ENCODE measurements at regions not wholly inside any gene's neighbourhood (a gene's known extent, or its start where the extent isn't known, plus 50 kb on each side); places are given as distances from the start of the nearest gene placed in this dataset.

DNA sequence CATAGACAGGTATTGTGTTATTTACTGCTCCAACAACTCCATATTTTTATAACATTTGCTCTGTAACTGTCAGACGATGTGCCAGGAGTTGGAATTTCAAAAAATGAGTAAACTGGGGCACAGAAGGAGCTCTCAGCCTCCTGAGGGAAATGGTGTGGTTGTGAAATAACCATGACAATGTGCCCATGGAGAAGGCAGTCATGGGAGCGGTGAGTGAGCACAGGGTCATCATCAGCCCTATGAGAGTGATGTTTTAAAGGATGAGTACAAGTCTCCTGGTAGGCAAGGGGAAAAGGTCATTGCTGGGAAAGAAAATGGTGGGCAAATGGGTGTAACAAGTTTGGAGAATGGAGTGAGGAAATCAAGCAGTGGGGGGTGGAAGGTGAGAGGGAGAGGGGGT is 115.0 kb upstream of the SEC14L1 start:
- WGBS, 2 experiments (ENCODE audit: extremely low coverage in 2 of 2, insufficient read length in 1 of 2): 33% methylated on average over 1 of the region's 2 CpGs; no CpG with 5 or more reads in 1 of the 2 experiments
- in situ Hi-C loops (cut with MboI; ENCODE audit: low sequenced_read_pairs): no loop called here

More for the DNA sequence above, 115.0 kb upstream of the SEC14L1 start:
- H3K4me1 ChIP-seq (ENCODE audit: control insufficient read depth, insufficient read depth, low read length): no peaks in the 10 kb centered on the region
- no TSS peak for BruUV-seq (replicated peaks)
- no peak overlapping the region for H2BK15ac ChIP-seq (ENCODE audit: low read depth, low read length)
- H4K8ac ChIP-seq (ENCODE audit: low read depth in 2 of 2, low read length in 2 of 2): no peak overlapping the region
- no peak overlapping the region for H3K14ac ChIP-seq (replicated peaks; ENCODE audit: low read depth, low read length)
- H3K9me3 ChIP-seq (ENCODE audit: control insufficient read depth, insufficient read depth, low read length): 0 out of 2 replicates have a peak, but pooled peaks cover 3% of the 10 kb centered on the region
- H3K4me2 ChIP-seq (ENCODE audit: low read depth, low read length): no peak overlapping the region
- no peak overlapping the region for H2AK9ac ChIP-seq (replicated peaks; ENCODE audit: low read depth, low read length, poor library complexity)
- DNase-seq (no peak), ATAC-seq (ENCODE audit: low read depth) (no peak)
- H3K27ac ChIP-seq (ENCODE audit: insufficient read depth, low read length): no peak overlapping the region
- ChIA-PET POLR2A (ENCODE audit: unreplicated experiment) (no interaction called here), CTCF (no interaction called here)
- no peak overlapping the region for H3K56ac ChIP-seq (ENCODE audit: extremely low read depth, insufficient read depth, low read length)
- no peak overlapping the region for H4K91ac ChIP-seq (ENCODE audit: insufficient read depth, low read depth, low read length)
- H3K9ac ChIP-seq (ENCODE audit: low read depth, low read length): no peak overlapping the region
- TF ChIP-seq NFE2L2 (IDR thresholded peaks at IDR 0.05; ENCODE audit: low read depth, low read length) (no peak), RFX5 (IDR thresholded peaks at IDR 0.05; ENCODE audit: low read depth, low read length) (no peak), CEBPB (IDR thresholded peaks at IDR 0.05; ENCODE audit: low read depth, low read length) (0 out of 2 replicates have a peak, but pooled peaks have one; percentile 21), MAZ (IDR thresholded peaks at IDR 0.05; ENCODE audit: borderline replicate concordance, low read depth, low read length) (no peak), BHLHE40 (IDR thresholded peaks at IDR 0.05; ENCODE audit: low read depth, low read length) (no peak), MAFK (IDR thresholded peaks at IDR 0.05; ENCODE audit: low read depth, low read length) (no peak), FOS (IDR thresholded peaks at IDR 0.05; ENCODE audit: low read depth, low read length) (no peak)
- TF ChIP-seq, protein P1, sequence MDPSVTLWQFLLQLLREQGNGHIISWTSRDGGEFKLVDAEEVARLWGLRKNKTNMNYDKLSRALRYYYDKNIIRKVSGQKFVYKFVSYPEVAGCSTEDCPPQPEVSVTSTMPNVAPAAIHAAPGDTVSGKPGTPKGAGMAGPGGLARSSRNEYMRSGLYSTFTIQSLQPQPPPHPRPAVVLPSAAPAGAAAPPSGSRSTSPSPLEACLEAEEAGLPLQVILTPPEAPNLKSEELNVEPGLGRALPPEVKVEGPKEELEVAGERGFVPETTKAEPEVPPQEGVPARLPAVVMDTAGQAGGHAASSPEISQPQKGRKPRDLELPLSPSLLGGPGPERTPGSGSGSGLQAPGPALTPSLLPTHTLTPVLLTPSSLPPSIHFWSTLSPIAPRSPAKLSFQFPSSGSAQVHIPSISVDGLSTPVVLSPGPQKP (IDR thresholded peaks at IDR 0.05; ENCODE audit: borderline replicate concordance, low read depth, low read length): no peak
- TF ChIP-seq, protein P2, sequence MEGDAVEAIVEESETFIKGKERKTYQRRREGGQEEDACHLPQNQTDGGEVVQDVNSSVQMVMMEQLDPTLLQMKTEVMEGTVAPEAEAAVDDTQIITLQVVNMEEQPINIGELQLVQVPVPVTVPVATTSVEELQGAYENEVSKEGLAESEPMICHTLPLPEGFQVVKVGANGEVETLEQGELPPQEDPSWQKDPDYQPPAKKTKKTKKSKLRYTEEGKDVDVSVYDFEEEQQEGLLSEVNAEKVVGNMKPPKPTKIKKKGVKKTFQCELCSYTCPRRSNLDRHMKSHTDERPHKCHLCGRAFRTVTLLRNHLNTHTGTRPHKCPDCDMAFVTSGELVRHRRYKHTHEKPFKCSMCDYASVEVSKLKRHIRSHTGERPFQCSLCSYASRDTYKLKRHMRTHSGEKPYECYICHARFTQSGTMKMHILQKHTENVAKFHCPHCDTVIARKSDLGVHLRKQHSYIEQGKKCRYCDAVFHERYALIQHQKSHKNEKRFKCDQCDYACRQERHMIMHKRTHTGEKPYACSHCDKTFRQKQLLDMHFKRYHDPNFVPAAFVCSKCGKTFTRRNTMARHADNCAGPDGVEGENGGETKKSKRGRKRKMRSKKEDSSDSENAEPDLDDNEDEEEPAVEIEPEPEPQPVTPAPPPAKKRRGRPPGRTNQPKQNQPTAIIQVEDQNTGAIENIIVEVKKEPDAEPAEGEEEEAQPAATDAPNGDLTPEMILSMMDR (conservative IDR thresholded peaks at IDR 0.05; ENCODE audit: low read depth, low read length): no peak
- no peaks in the 10 kb centered on the region for H3K79me1 ChIP-seq (ENCODE audit: low read depth in 1 of 2, low read length in 2 of 2)
- H2AK5ac ChIP-seq (ENCODE audit: low read depth, low read length): no peak overlapping the region
- dilution Hi-C loops (cut with HindIII; ENCODE audit: low sequenced_read_pairs, unreplicated experiment): no loop called here
- intact Hi-C loops (cut with micrococcal nuclease): no loop called here
- H3K4me3 ChIP-seq (ENCODE audit: insufficient read depth, low read depth, low read length): no peak overlapping the region
- no peaks in the 10 kb centered on the region for H3K36me3 ChIP-seq (ENCODE audit: control insufficient read depth, insufficient read depth, low read length)
- H4K20me1 ChIP-seq (ENCODE audit: insufficient read depth, low read length): no peaks in the 10 kb centered on the region
- H3K18ac ChIP-seq (ENCODE audit: low read depth, low read length): no peak overlapping the region
- peaks cover 35% of the 10 kb centered on the region for H3K27me3 ChIP-seq (ENCODE audit: control insufficient read depth, insufficient read depth, low read length)
- H4K5ac ChIP-seq (ENCODE audit: low read depth, low read length): no peak overlapping the region
- H2BK5ac ChIP-seq (ENCODE audit: low read depth, low read length, poor library complexity, severe bottlenecking): no peak overlapping the region
- H3K4ac ChIP-seq (ENCODE audit: low read depth, low read length): no peak overlapping the region
- no peak overlapping the region for H2BK20ac ChIP-seq (ENCODE audit: low read depth, low read length)
- H2AFZ ChIP-seq (replicated peaks; ENCODE audit: low read length, poor library complexity): no peak overlapping the region
- no peaks in the 10 kb centered on the region for H3K9me1 ChIP-seq (ENCODE audit: insufficient read depth, low read length)
- no peak overlapping the region for H3K23ac ChIP-seq (ENCODE audit: low read depth, low read length)
- no peak overlapping the region for H2BK120ac ChIP-seq (ENCODE audit: low read depth, low read length)

Measured in IMR-90 (cell line).